Activated naive CD8-positive, alpha-beta T cell treated with anti-CD3 and anti-CD28 coated beads, Interleukin-2, amount 10 ng/mL, durations not matched to agents 7 days and 5 days (primary cell): ENCODE measurements at regions not wholly inside any gene's neighbourhood (a gene's known extent, or its start where the extent isn't known, plus 50 kb on each side); places are given as distances from the start of the nearest gene placed in this dataset.

Experiments
- ATAC-seq: fragments of 150-1000 bp; cut with Tn5 transposase; one replicate; pipeline ENCODE4 v1.10.0; 2021; ENCODE audit warnings: low read depth, moderate library complexity
- POLR2A ChIA-PET: fragments of 350-600 bp; sonication (Branson Sonifier 250); formaldehyde crosslinking; loops from one replicate; lab custom pipeline; 2021; ENCODE audit warnings: antibody characterized with exemption; lab: Charles Lee
- DNase-seq: peaks from one replicate; pipeline ENCODE4 v3.0.0; 2021
- H3K27ac Mint-ChIP-seq: one replicate; pipeline ENCODE4 v1.8.0; 2022; ENCODE audit warnings: mild to moderate bottlenecking, mixed read lengths
- H3K27me3 Mint-ChIP-seq: one replicate; pipeline ENCODE4 v1.8.0; 2022; ENCODE audit warnings: mild to moderate bottlenecking, moderate library complexity, mixed read lengths
- H3K36me3 Mint-ChIP-seq: one replicate; pipeline ENCODE4 v1.8.0; 2021; ENCODE audit warnings: mild to moderate bottlenecking, mixed read lengths
- H3K4me1 Mint-ChIP-seq: one replicate; pipeline ENCODE4 v1.8.0; 2021; ENCODE audit warnings: mixed read lengths
- H3K4me3 Mint-ChIP-seq: one replicate; pipeline ENCODE4 v1.8.0; 2022; ENCODE audit warnings: mild to moderate bottlenecking, moderate library complexity, mixed read lengths
- H3K9me3 Mint-ChIP-seq: one replicate; pipeline ENCODE4 v1.8.0; 2021; ENCODE audit warnings: mixed read lengths

DNA sequence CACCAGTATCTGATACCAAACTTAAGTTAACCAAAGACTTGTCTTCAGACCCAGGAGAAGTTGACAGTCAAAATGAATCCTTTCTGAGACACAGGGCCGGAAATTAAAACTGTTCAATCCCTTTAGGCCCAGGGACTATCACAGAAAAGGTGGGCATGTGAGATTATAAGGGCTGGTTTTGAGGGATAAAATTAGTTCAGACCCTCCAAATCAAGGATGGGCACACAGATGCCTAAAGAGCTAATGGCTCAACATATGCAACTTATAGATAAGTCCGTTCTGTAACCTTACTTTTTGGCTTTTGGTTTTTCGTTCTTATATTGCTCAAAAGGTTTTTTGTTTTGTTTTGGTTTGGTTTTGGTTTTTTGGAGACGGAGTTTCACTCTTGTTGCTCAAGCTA lies 129.6 kb upstream of the ABCA1 start:
- H3K36me3 Mint-ChIP-seq: no peaks in the 10 kb centered on the region
- no peak for ATAC-seq
- no peak for DNase-seq
- no peak overlapping the region for H3K27ac Mint-ChIP-seq
- H3K27me3 Mint-ChIP-seq: peaks cover 2% of the 10 kb centered on the region
- H3K4me3 Mint-ChIP-seq: no peak overlapping the region
- no peaks in the 10 kb centered on the region for H3K9me3 Mint-ChIP-seq
- peaks cover 2% of the 10 kb centered on the region for H3K4me1 Mint-ChIP-seq
- POLR2A ChIA-PET: no interaction called here

DNA sequence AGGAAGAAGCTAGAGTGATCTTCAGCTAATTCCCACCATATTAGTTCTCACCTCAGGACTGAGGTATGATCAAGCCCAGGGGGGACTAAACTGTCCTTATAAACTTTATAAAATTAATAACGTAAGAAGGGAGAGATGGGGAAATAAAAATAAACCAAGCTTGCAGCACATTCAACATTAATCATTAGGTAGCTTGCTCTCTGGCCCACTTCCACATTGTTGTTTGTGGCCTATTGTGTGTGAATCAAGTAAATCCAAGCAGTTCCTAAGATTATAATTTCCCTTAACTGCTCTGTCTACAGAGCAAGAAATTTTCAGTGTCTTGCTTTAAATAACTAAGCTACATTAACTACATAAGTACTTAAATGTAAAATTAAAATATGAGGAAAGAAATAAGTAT lies 131.3 kb upstream of the ABCA1 start:
- H3K4me1 Mint-ChIP-seq: no peaks in the 10 kb centered on the region
- H3K27ac Mint-ChIP-seq: no peak overlapping the region
- no peak for DNase-seq
- H3K27me3 Mint-ChIP-seq: peaks cover 2% of the 10 kb centered on the region
- no peak for ATAC-seq
- H3K36me3 Mint-ChIP-seq: no peaks in the 10 kb centered on the region
- no peaks in the 10 kb centered on the region for H3K9me3 Mint-ChIP-seq
- POLR2A ChIA-PET: no interaction called here
- H3K4me3 Mint-ChIP-seq: no peak overlapping the region

DNA sequence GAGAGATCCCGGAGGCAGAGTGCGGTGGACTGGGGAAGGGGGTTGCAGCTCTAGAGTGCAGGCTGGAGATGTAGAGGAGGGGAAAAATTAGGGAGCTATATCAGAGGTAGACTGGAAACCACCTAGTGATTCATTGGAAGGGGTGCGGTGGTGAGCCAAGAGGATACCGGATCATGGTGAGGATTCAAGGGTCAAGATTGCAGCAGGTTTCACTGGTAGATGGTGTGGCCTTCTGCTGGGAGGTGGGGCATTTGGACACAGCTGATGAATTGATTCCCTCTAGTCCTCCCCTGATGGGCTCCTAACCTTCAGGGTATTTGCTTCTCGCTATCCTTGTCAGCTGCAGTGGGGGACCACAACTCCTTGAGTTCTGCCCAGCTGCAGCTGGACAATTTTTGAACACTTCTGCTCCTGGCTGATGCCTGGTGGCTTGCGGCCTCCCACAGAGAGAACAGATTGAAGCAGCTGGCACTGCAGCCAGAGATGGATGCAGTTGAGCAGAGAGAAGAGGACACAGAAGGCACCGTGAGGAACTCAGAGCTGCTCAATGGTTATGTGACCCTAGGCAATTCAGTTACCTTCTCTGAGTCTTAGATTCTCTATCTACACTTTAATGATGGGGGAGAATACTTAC lies 134.4 kb upstream of the ABCA1 start:
- H3K27ac Mint-ChIP-seq: no peak overlapping the region
- H3K4me3 Mint-ChIP-seq: no peak overlapping the region
- H3K36me3 Mint-ChIP-seq: no peaks in the 10 kb centered on the region
- H3K27me3 Mint-ChIP-seq: peaks cover 2% of the 10 kb centered on the region
- ATAC-seq (no peak), DNase-seq (no peak)
- peaks cover 4% of the 10 kb centered on the region for H3K4me1 Mint-ChIP-seq
- H3K9me3 Mint-ChIP-seq: no peaks in the 10 kb centered on the region
- POLR2A ChIA-PET: no interaction called here

GRCh38 chr9:105064248-105065097 lies 136.5 kb upstream of the ABCA1 start:
- DNase-seq: no peak
- no peaks in the 10 kb centered on the region for H3K9me3 Mint-ChIP-seq
- no peak for ATAC-seq
- peaks cover 4% of the 10 kb centered on the region for H3K4me1 Mint-ChIP-seq
- H3K27ac Mint-ChIP-seq: no peak overlapping the region
- no peaks in the 10 kb centered on the region for H3K36me3 Mint-ChIP-seq
- POLR2A ChIA-PET: no interaction called here
- no peaks in the 10 kb centered on the region for H3K27me3 Mint-ChIP-seq
- H3K4me3 Mint-ChIP-seq: no peak overlapping the region

- Mint-ChIP-seq H3K27me3 (no peaks in the 10 kb centered on the region), H3K36me3 (no peaks in the 10 kb centered on the region), H3K4me1 (peaks cover 4% of the 10 kb centered on the region), H3K9me3 (no peaks in the 10 kb centered on the region), H3K4me3 (no peak overlapping the region), H3K27ac (no peak overlapping the region)
- no peak for ATAC-seq
- POLR2A ChIA-PET: interaction anchor here (0.7 kb wide), 1 partner anchor 14 kb away, joined by 4 read pairs; no protein-coding TSS in a partner anchor
- DNase-seq: no peak
Observed at GRCh38 chr9:105065098-105066088, 137.4 kb upstream of the ABCA1 start.

- ATAC-seq (no peak), DNase-seq (no peak)
- Mint-ChIP-seq H3K4me1 (peaks cover 4% of the 10 kb centered on the region), H3K36me3 (no peaks in the 10 kb centered on the region), H3K27ac (no peak overlapping the region), H3K27me3 (no peaks in the 10 kb centered on the region), H3K4me3 (no peak overlapping the region), H3K9me3 (no peaks in the 10 kb centered on the region)
- POLR2A ChIA-PET: no interaction called here
Observed at GRCh38 chr9:105066275-105066865, 138.4 kb upstream of the ABCA1 start.

DNA sequence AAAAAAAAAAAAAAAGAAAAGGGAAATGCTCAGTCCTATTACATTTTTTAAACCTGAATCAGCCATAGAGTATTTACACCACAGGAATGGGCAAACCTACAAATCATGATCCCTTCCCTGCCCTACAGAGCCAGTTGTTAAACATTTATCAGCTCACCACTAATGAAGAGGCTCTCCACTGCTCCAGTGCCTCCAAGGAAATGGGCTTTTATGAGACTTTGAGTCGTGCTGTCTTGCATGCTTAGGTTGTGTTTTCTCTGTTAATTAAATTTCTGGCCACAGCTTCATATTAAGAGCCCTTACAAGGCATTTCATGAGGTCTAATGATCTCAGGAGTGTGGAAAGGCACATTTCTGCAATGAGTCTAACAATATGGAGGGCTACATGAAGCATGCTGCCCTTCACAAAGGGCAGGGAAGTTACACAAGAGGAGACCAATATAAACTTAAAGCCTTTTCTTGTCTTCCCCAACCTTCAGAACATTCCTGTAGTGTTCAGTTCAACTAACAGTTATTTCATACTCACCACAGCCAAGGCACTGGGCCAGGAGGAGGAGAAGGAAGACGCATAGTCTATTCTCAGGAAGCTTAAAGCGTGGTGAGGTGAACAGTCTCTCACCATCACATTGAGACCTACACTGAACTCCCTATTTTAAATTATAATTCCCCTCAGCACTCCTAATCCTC lies 140.1 kb upstream of the ABCA1 start:
- Mint-ChIP-seq H3K9me3 (no peaks in the 10 kb centered on the region), H3K36me3 (no peaks in the 10 kb centered on the region), H3K27ac (no peak overlapping the region), H3K4me3 (no peak overlapping the region), H3K4me1 (peaks cover 4% of the 10 kb centered on the region), H3K27me3 (no peaks in the 10 kb centered on the region)
- ATAC-seq (no peak), DNase-seq (no peak)
- POLR2A ChIA-PET: interaction anchor here (0.7 kb wide), 1 partner anchor 363 kb away, joined by 3 read pairs; no protein-coding TSS in a partner anchor

- DNase-seq: no peak
- H3K4me3 Mint-ChIP-seq: no peak overlapping the region
- ATAC-seq: no peak
- POLR2A ChIA-PET: no interaction called here
- H3K9me3 Mint-ChIP-seq: no peaks in the 10 kb centered on the region
- H3K27me3 Mint-ChIP-seq: no peaks in the 10 kb centered on the region
- no peak overlapping the region for H3K27ac Mint-ChIP-seq
- H3K4me1 Mint-ChIP-seq: peaks cover 4% of the 10 kb centered on the region
- no peaks in the 10 kb centered on the region for H3K36me3 Mint-ChIP-seq
Observed at GRCh38 chr9:105069285-105069684, 141.3 kb upstream of the ABCA1 start.

GRCh38 chr9:105069696-105070095 lies 141.7 kb upstream of the ABCA1 start:
- no peaks in the 10 kb centered on the region for H3K36me3 Mint-ChIP-seq
- DNase-seq: no peak
- H3K4me1 Mint-ChIP-seq: peaks cover 4% of the 10 kb centered on the region
- ATAC-seq: no peak
- H3K27ac Mint-ChIP-seq: no peak overlapping the region
- no peaks in the 10 kb centered on the region for H3K27me3 Mint-ChIP-seq
- no peaks in the 10 kb centered on the region for H3K9me3 Mint-ChIP-seq
- POLR2A ChIA-PET: no interaction called here
- H3K4me3 Mint-ChIP-seq: no peak overlapping the region

DNA sequence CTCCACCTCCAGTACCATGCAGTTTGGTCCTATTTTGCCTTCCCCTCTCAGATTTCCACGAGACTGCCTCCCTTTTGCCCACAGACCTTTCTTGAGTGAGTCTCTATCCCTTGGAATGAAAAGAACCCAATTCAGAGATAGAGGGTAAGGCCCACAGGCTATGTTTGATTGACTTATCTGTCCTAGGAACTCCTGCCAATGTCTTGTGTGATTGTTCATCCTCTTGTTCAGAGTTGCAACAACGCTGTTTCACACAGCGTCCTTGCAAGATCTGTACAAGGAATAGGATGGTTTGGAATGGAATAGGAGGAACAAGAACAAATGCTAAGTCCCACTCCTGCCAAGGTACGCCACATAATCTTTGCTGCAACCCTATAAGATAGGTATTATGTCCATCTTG lies 142.2 kb upstream of the ABCA1 start:
- ATAC-seq: no peak
- DNase-seq: no peak
- Mint-ChIP-seq H3K4me3 (no peak overlapping the region), H3K36me3 (no peaks in the 10 kb centered on the region), H3K27me3 (no peaks in the 10 kb centered on the region), H3K4me1 (peaks cover 4% of the 10 kb centered on the region), H3K27ac (no peak overlapping the region), H3K9me3 (no peaks in the 10 kb centered on the region)
- POLR2A ChIA-PET: no interaction called here

DNA sequence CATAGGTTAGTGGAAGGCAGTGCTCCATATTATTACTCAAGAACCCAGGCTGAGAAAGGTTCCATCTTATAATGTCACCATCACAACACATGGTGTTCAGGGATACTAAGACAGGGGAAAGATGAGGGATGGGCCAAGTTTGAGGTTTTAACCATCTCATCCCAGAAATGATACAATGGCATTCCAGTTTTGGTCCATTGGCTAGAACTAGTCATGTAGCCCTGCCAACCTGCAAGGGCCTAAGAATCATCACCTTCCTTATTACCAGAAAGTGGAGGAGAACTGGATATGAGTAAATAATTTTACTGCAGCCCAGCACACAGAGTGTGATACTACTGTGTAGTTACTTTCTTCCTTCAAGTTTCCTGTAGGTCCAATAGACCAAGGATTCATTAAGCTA lies 144.5 kb upstream of the ABCA1 start:
- H3K4me3 Mint-ChIP-seq: no peak overlapping the region
- DNase-seq (no peak), ATAC-seq (no peak)
- H3K4me1 Mint-ChIP-seq: no peaks in the 10 kb centered on the region
- peaks cover 2% of the 10 kb centered on the region for H3K9me3 Mint-ChIP-seq
- no peaks in the 10 kb centered on the region for H3K27me3 Mint-ChIP-seq
- no peaks in the 10 kb centered on the region for H3K36me3 Mint-ChIP-seq
- POLR2A ChIA-PET: interaction anchor here (0.6 kb wide), 1 partner anchor 148 kb away, joined by 4 read pairs; no protein-coding TSS in a partner anchor
- H3K27ac Mint-ChIP-seq: no peak overlapping the region

GRCh38 chr9:105073147-105073546 lies 145.2 kb upstream of the ABCA1 start:
- Mint-ChIP-seq H3K27ac (no peak overlapping the region), H3K4me3 (no peak overlapping the region), H3K36me3 (no peaks in the 10 kb centered on the region), H3K27me3 (no peaks in the 10 kb centered on the region), H3K4me1 (no peaks in the 10 kb centered on the region), H3K9me3 (peaks cover 2% of the 10 kb centered on the region)
- ATAC-seq (no peak), DNase-seq (no peak)
- POLR2A ChIA-PET: no interaction called here
